HUES6 (cell line): ENCODE measurements at regions not wholly inside any gene's neighbourhood (a gene's known extent, or its start where the extent isn't known, plus 50 kb on each side); places are given as distances from the start of the nearest gene placed in this dataset.

ENCODE experiments used
- H3K27ac ChIP-seq: 2 replicates; pipeline ENCODE4 v1.7.0; 2013; ENCODE audit warnings: low read depth, mild to moderate bottlenecking, low read length, inconsistent platforms
- H3K27me3 ChIP-seq: 2 replicates; pipeline ENCODE4 v1.6.1; 2013; ENCODE audit warnings: low read length; ENCODE audit not compliant: control insufficient read depth, insufficient read depth
- H3K36me3 ChIP-seq: 2 replicates; pipeline ENCODE4 v1.6.1; 2013; ENCODE audit warnings: low read length; ENCODE audit not compliant: control insufficient read depth, insufficient read depth
- H3K4me1 ChIP-seq: 2 replicates; pipeline ENCODE4 v1.6.1; 2013; ENCODE audit warnings: low read length; ENCODE audit not compliant: control insufficient read depth, insufficient read depth
- H3K4me3 ChIP-seq: 2 replicates; pipeline ENCODE4 v1.5.1; 2013; ENCODE audit warnings: low read depth, low read length
- H3K9ac ChIP-seq: one replicate; pipeline ENCODE4 v1.6.1; 2013; ENCODE audit warnings: mild to moderate bottlenecking, low read length
- H3K9me3 ChIP-seq: 2 replicates; pipeline ENCODE4 v1.6.1; 2013; ENCODE audit warnings: low read depth, low read length; ENCODE audit not compliant: control insufficient read depth, insufficient read depth

GRCh38 chr13:79825959-79826358 lies 345.0 kb downstream of the NDFIP2 start:
- no peak overlapping the region for H3K9ac ChIP-seq
- H3K27ac ChIP-seq, result no peak overlapping the region
- H3K9me3 ChIP-seq, result peaks cover 20% of the 10 kb centered on the region
- no peaks in the 10 kb centered on the region for H3K36me3 ChIP-seq
- H3K4me3 ChIP-seq, result no peak overlapping the region
- no peaks in the 10 kb centered on the region for H3K27me3 ChIP-seq
- H3K4me1 ChIP-seq, result no peaks in the 10 kb centered on the region

DNA sequence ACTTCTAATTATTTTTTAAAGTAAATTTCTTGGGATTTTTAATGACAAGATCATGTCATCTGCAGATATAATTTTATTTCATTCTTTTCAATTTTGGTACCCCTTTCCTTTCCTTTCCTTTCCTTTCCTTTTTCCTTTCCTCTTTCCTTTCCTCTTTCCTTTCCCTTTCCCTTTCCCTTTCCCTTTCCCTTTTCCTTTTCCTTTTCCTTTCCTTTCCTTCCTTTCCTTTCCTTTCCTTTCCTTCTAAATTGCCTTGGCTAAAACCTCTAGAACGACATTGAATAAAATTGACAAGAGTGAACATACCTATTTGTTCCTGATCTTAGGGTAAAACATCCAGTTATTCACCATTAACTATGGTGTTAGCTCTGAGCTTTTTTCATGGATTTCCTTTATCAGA lies 334.1 kb downstream of the NDFIP2 start:
- no peaks in the 10 kb centered on the region for H3K36me3 ChIP-seq
- no peak overlapping the region for H3K4me3 ChIP-seq
- no peak overlapping the region for H3K9ac ChIP-seq
- H3K4me1 ChIP-seq, result peaks cover 18% of the 10 kb centered on the region
- H3K9me3 ChIP-seq, result no peaks in the 10 kb centered on the region; the same call in 1 of the 2 replicates
- H3K27ac ChIP-seq, result no peak overlapping the region
- H3K27me3 ChIP-seq, result no peaks in the 10 kb centered on the region

- Histone ChIP-seq H3K4me1 (peaks cover 23% of the 10 kb centered on the region), H3K9ac (no peak overlapping the region), H3K27ac (no peak overlapping the region), H3K27me3 (no peaks in the 10 kb centered on the region), H3K36me3 (no peaks in the 10 kb centered on the region), H3K9me3 (no peaks in the 10 kb centered on the region; the same call in 1 of the 2 replicates), H3K4me3 (no peak overlapping the region)
These were observed 331.3 kb downstream of the NDFIP2 start for GRCh38 chr13:79812070-79812850.

- Histone ChIP-seq H3K9me3 (no peaks in the 10 kb centered on the region), H3K9ac (no peak overlapping the region), H3K27ac (peak overlapping the region; percentile 24; the same call in 1 of the 2 replicates), H3K36me3 (no peaks in the 10 kb centered on the region), H3K4me1 (peaks cover 24% of the 10 kb centered on the region), H3K27me3 (no peaks in the 10 kb centered on the region), H3K4me3 (no peak overlapping the region)
These were observed 330.2 kb downstream of the NDFIP2 start for GRCh38 chr13:79811170-79811569.

- no peaks in the 10 kb centered on the region for H3K9me3 ChIP-seq
- peak overlapping the region; percentile 84; the same call in 1 of the 2 replicates for H3K27ac ChIP-seq
- no peak overlapping the region for H3K9ac ChIP-seq
- H3K36me3 ChIP-seq, result no peaks in the 10 kb centered on the region
- H3K4me1 ChIP-seq, result peaks cover 29% of the 10 kb centered on the region
- H3K4me3 ChIP-seq, result no peak overlapping the region
- no peaks in the 10 kb centered on the region for H3K27me3 ChIP-seq
These were observed 329.7 kb downstream of the NDFIP2 start for GRCh38 chr13:79810669-79811068.

- H3K27ac ChIP-seq, result peak overlapping the region; percentile 84; the same call in 1 of the 2 replicates
These were observed 329.1 kb downstream of the NDFIP2 start for GRCh38 chr13:79810018-79810417.

GRCh38 chr13:79808475-79808874 lies 327.5 kb downstream of the NDFIP2 start:
- peaks cover 47% of the 10 kb centered on the region for H3K4me1 ChIP-seq
- H3K36me3 ChIP-seq, result no peaks in the 10 kb centered on the region
- no peak overlapping the region for H3K27ac ChIP-seq
- no peaks in the 10 kb centered on the region for H3K9me3 ChIP-seq
- H3K27me3 ChIP-seq, result no peaks in the 10 kb centered on the region
- H3K9ac ChIP-seq, result no peak overlapping the region
- no peak overlapping the region for H3K4me3 ChIP-seq

More at GRCh38 chr13:79810018-79810417, 329.1 kb downstream of the NDFIP2 start:
- H3K9me3 ChIP-seq, result no peaks in the 10 kb centered on the region
- H3K4me1 ChIP-seq, result peaks cover 35% of the 10 kb centered on the region
- H3K9ac ChIP-seq, result no peak overlapping the region
- H3K4me3 ChIP-seq, result no peak overlapping the region
- H3K27me3 ChIP-seq, result no peaks in the 10 kb centered on the region
- H3K36me3 ChIP-seq, result no peaks in the 10 kb centered on the region

DNA sequence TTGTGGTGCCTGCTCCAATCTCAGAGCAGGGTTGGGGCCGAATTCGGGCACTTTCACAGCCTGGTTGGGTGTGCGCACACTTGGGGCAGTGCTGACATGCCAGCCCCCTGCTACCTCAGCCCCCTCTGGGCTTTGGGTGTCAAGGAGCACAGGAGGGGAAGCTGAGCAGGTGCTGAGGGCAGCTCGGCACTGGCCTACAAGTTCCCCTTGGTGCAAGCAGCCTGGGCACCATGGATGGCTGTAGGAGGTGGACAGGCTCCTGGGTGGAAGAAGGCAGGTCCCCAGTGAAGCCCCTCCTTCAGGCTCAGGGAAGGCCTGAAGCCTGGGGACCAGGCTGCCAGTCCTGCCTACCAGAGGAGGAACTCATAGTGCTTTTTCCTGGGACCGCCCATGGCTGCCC lies 326.6 kb downstream of the NDFIP2 start:
- Histone ChIP-seq H3K27me3 (no peaks in the 10 kb centered on the region), H3K4me3 (no peak overlapping the region), H3K27ac (no peak overlapping the region), H3K4me1 (peaks cover 54% of the 10 kb centered on the region), H3K36me3 (no peaks in the 10 kb centered on the region), H3K9ac (no peak overlapping the region), H3K9me3 (no peaks in the 10 kb centered on the region)

DNA sequence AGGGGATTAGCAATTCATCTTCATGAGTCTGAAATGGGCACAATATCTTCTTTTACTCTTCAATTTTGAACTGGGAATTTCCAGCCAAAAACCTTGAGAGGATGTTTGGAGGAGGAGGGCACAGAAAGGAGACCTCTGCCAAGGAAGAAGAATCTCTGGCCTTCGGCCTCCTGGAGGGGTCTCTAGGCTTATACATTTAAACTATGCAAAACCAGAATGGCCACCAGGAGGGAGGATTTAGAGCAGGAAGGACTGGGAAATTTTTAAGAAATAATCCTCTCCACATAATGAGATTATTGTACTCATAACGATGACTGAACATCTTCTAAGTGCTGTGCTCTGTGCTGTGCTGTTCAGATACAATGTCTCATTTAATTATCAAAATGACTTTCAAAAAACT lies 325.9 kb downstream of the NDFIP2 start:
- Histone ChIP-seq H3K27ac (no peak overlapping the region), H3K27me3 (no peaks in the 10 kb centered on the region), H3K9ac (no peak overlapping the region), H3K4me3 (no peak overlapping the region), H3K36me3 (no peaks in the 10 kb centered on the region), H3K9me3 (no peaks in the 10 kb centered on the region), H3K4me1 (peaks cover 53% of the 10 kb centered on the region)

DNA sequence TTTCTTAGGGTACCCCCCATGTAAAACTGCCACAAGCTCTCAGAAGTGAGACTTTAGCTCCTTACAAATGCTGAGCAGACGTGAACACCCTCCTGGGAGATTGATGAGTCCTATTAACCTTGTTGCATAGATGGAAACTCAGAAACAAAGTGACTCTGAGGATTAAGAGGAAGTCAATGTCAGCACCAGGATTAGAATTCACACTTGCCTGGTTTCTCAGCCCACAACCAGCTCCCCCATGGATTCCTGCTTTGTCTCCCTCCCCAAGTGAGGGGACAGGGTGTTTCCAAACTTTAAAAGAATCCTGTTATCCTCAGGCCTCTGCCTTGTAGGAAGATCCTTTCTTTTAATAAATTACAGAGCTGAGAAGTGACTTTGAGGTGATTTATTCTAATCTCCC lies 324.4 kb downstream of the NDFIP2 start:
- Histone ChIP-seq H3K9me3 (no peaks in the 10 kb centered on the region), H3K4me1 (peaks cover 38% of the 10 kb centered on the region), H3K4me3 (no peak overlapping the region), H3K27ac (peak overlapping the region; percentile 51; the same call in 1 of the 2 replicates), H3K27me3 (no peaks in the 10 kb centered on the region), H3K36me3 (no peaks in the 10 kb centered on the region), H3K9ac (no peak overlapping the region)

DNA sequence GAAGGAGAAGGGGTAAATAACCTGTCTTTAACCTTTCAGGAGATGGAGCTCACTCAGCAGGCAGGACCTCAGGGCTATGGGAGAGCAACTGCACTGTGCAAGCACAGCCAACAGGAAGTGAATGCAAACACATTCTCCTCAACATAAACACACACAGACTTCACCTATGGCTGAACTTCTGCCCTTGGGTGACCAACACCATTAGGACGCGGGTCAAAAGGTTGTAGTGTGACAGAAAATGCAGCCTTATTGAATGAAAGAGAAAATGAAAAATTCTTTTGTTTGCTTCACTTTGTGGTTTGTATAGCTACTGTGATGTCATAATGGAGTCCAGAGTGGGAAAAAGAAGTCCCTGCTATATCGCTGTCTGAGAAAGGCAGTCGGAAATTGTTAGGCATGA lies 323.0 kb downstream of the NDFIP2 start:
- H3K4me3 ChIP-seq, result no peak overlapping the region
- H3K9me3 ChIP-seq, result no peaks in the 10 kb centered on the region
- H3K4me1 ChIP-seq, result peaks cover 35% of the 10 kb centered on the region; the same call in 1 of the 2 replicates
- no peaks in the 10 kb centered on the region for H3K36me3 ChIP-seq
- H3K9ac ChIP-seq, result no peak overlapping the region
- no peaks in the 10 kb centered on the region for H3K27me3 ChIP-seq
- H3K27ac ChIP-seq, result no peak overlapping the region
